Skeletal muscle tissue (tissue), 3 donors: ENCODE measurements at regions not wholly inside any gene's neighbourhood (a gene's known extent, or its start where the extent isn't known, plus 50 kb on each side); places are given as distances from the start of the nearest gene placed in this dataset.
"Not testable (repeated sequence)": the region's sequence is repeated elsewhere in the genome, so short reads cannot be mapped to it uniquely, and the experiment has no call there.

Experiments
- H3K27ac ChIP-seq: one replicate; pipeline ENCODE4 v1.7.0; 2013; ENCODE audit warnings: mild to moderate bottlenecking, low read depth, low read length, inconsistent platforms
- H3K27me3 ChIP-seq, 3 donors: one replicate each; pipeline ENCODE4 v1.7.0; 2013; ENCODE audit warnings: low read length in 3 of 3; ENCODE audit not compliant: control insufficient read depth in 3 of 3, insufficient read depth in 3 of 3
- H3K36me3 ChIP-seq, 3 donors: one replicate each; pipeline ENCODE4 v1.7.0; 2013; ENCODE audit warnings: low read length in 3 of 3; ENCODE audit not compliant: control insufficient read depth in 3 of 3, insufficient read depth in 3 of 3
- H3K4me1 ChIP-seq, 3 donors: one replicate each; pipeline ENCODE4 v1.7.0; 2013; ENCODE audit warnings: low read length in 3 of 3, mild to moderate bottlenecking in 3 of 3; ENCODE audit not compliant: control insufficient read depth in 3 of 3, insufficient read depth in 3 of 3
- H3K4me3 ChIP-seq, 3 donors: one replicate each; pipeline ENCODE4 v1.7.0; 2013; ENCODE audit warnings: low read length in 3 of 3
- H3K9ac ChIP-seq, 3 donors: one replicate each; pipeline ENCODE4 v1.7.0; 2013; ENCODE audit warnings: low read length in 3 of 3, mild to moderate bottlenecking in 3 of 3, moderate library complexity in 2 of 3, low read depth in 1 of 3
- H3K9me3 ChIP-seq, 3 donors: one replicate each; pipeline ENCODE4 v1.7.0; 2013; ENCODE audit warnings: low read length in 3 of 3; ENCODE audit not compliant: control insufficient read depth in 3 of 3
- donor health status: Osteomylitis.

DNA sequence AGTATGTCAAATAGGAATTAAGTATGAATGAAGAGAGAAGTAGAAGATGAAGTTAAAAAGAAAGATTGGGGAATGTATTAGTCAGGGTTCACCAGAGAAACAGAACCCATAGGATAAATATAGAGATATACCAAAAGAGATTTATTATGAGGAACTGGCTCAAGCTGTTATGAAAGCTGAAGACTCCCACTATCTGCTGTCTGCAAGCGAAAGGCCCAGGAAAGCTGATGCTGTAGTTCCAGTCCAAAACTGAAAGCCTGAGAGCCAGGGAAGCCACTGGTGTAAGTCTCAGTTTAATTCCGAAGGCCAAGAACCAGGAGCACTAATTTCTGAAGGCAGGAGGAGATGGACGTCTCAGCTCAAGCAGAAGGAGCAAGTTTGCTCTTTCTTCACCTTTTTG lies 200.9 kb upstream of the FN1 start:
- Histone ChIP-seq H3K36me3 (no peaks in the 10 kb centered on the region), H3K27ac (no peak overlapping the region), H3K4me1 (no peaks in the 10 kb centered on the region), H3K4me3 (no peak overlapping the region), H3K9me3 (peaks cover 0 to 2% (median 0%) of the 10 kb centered on the region in 3 donors), H3K9ac (no peak overlapping the region), H3K27me3 (no peaks in the 10 kb centered on the region)

- H3K27ac ChIP-seq = no peak overlapping the region
- H3K4me3 ChIP-seq = no peak overlapping the region
- H3K9me3 ChIP-seq = peaks cover 0 to 2% (median 0%) of the 10 kb centered on the region in 3 donors
- H3K27me3 ChIP-seq = no peaks in the 10 kb centered on the region
- H3K36me3 ChIP-seq = no peaks in the 10 kb centered on the region
- H3K4me1 ChIP-seq = no peaks in the 10 kb centered on the region
- no peak overlapping the region for H3K9ac ChIP-seq
Measured at GRCh38 chr2:215635788-215636139, 199.9 kb upstream of the FN1 start.

GRCh38 chr2:215635071-215635787 lies 199.4 kb upstream of the FN1 start:
- Histone ChIP-seq H3K9ac (no peak overlapping the region), H3K4me1 (no peaks in the 10 kb centered on the region), H3K36me3 (no peaks in the 10 kb centered on the region), H3K27me3 (no peaks in the 10 kb centered on the region), H3K4me3 (no peak overlapping the region), H3K27ac (no peak overlapping the region), H3K9me3 (peaks cover 0 to 2% (median 0%) of the 10 kb centered on the region in 3 donors)

DNA sequence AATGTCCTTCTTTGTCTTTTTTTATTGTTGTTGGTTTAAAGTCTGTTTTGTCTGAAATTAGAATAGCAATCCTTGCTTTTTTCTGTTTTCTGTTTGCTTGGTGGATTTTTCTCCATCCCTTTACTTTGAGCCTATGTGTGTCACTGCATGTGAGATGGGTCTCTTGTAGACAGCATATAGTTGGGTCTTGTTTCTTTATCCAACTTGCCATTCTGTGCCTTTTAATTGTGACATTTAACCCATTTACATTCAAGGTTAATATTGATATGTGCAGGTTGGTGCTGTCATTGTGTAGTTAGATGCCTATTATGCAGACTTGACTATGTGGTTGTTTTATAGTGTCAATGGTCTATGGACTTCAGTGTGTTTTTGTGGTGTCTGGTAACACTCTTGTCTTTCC lies 197.5 kb upstream of the FN1 start:
- Histone ChIP-seq H3K4me3 (no peak overlapping the region), H3K27ac (no peak overlapping the region), H3K9me3 (peaks cover 0 to 2% (median 0%) of the 10 kb centered on the region in 3 donors), H3K27me3 (no peaks in the 10 kb centered on the region), H3K9ac (no peak overlapping the region), H3K4me1 (no peaks in the 10 kb centered on the region), H3K36me3 (no peaks in the 10 kb centered on the region)

GRCh38 chr2:215631696-215632095 lies 195.8 kb upstream of the FN1 start:
- no peak overlapping the region for H3K4me3 ChIP-seq
- no peak overlapping the region for H3K9ac ChIP-seq
- no peaks in the 10 kb centered on the region for H3K27me3 ChIP-seq
- H3K36me3 ChIP-seq = no peaks in the 10 kb centered on the region
- no peak overlapping the region for H3K27ac ChIP-seq
- H3K9me3 ChIP-seq = peaks cover 0 to 2% (median 0%) of the 10 kb centered on the region in 3 donors
- no peaks in the 10 kb centered on the region for H3K4me1 ChIP-seq

- H3K27me3 ChIP-seq, H3K4me3 ChIP-seq: not testable (repeated sequence)
Measured at GRCh38 chr2:215630796-215631195, 194.9 kb upstream of the FN1 start.

DNA sequence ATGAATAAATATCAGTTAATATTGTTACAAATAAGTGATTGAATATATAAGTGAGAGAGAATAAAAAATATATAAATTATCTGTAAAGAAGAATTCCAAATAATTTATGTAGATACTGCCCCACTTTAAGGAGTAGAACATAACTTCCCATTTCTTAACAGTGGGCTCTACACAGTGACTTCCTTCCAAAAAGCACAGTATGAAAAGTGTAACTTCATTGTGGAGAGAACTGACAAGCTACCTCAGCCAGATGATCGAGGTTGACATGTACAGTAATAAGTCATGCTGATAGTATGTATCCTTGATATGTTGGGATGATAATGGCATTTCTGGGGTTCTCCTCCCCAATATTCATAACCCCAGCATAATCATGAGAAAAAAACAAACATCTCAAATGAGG lies 191.9 kb upstream of the FN1 start:
- no peak overlapping the region for H3K9ac ChIP-seq
- H3K9me3 ChIP-seq = no peaks in the 10 kb centered on the region

More at GRCh38 chr2:215630796-215631195, 194.9 kb upstream of the FN1 start:
- H3K27ac ChIP-seq, H3K36me3 ChIP-seq, H3K4me1 ChIP-seq, H3K9ac ChIP-seq, H3K9me3 ChIP-seq: not testable (repeated sequence)

DNA sequence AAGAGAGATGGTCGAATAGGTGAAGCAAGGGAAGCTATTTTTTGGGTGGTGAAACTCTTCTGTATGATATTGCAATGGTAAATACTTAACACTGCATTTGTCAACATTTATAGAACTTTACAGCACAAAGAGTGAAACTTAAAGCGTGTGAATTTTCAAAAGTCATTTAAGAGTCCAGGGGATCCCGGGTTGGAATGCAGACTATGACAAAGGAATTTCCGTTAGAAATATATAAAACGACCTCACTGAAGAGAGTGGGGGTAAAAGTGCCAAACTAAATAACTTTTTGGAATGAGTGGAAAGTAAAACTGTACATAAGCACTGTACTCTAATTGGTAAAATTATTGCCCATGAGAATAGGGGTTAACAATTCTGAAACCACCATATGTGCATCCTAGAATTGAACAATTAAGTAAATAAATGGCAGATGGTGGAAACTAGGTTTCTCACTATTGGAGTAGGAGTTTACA lies 191.0 kb upstream of the FN1 start:
- Histone ChIP-seq H3K27ac (no peak overlapping the region), H3K27me3 (no peaks in the 10 kb centered on the region), H3K4me1 (no peaks in the 10 kb centered on the region), H3K9ac (no peak overlapping the region), H3K36me3 (no peaks in the 10 kb centered on the region), H3K9me3 (no peaks in the 10 kb centered on the region), H3K4me3 (no peak overlapping the region)

More for the DNA sequence above, 191.9 kb upstream of the FN1 start:
- Histone ChIP-seq H3K4me1 (no peaks in the 10 kb centered on the region), H3K27ac (no peak overlapping the region), H3K27me3 (no peaks in the 10 kb centered on the region), H3K4me3 (no peak overlapping the region), H3K36me3 (no peaks in the 10 kb centered on the region)

- Histone ChIP-seq H3K4me1 (no peaks in the 10 kb centered on the region), H3K36me3 (no peaks in the 10 kb centered on the region), H3K27me3 (no peaks in the 10 kb centered on the region), H3K9me3 (no peaks in the 10 kb centered on the region), H3K9ac (no peak overlapping the region), H3K4me3 (no peak overlapping the region), H3K27ac (no peak overlapping the region)
Measured at GRCh38 chr2:215626063-215626462, 190.2 kb upstream of the FN1 start.

GRCh38 chr2:215625207-215625606 lies 189.3 kb upstream of the FN1 start:
- no peaks in the 10 kb centered on the region for H3K27me3 ChIP-seq
- H3K9ac ChIP-seq = no peak overlapping the region
- no peaks in the 10 kb centered on the region for H3K36me3 ChIP-seq
- H3K4me3 ChIP-seq = no peak overlapping the region
- no peaks in the 10 kb centered on the region for H3K4me1 ChIP-seq
- no peaks in the 10 kb centered on the region for H3K9me3 ChIP-seq
- no peak overlapping the region for H3K27ac ChIP-seq
